ENCODE measurements at regions not wholly inside any gene's neighbourhood (a gene's known extent, or its start where the extent isn't known, plus 50 kb on each side); places are given as distances from the start of the nearest gene placed in this dataset.
"Not testable (repeated sequence)": the region's sequence is repeated elsewhere in the genome, so short reads cannot be mapped to it uniquely, and the experiment has no call there.

DNA sequence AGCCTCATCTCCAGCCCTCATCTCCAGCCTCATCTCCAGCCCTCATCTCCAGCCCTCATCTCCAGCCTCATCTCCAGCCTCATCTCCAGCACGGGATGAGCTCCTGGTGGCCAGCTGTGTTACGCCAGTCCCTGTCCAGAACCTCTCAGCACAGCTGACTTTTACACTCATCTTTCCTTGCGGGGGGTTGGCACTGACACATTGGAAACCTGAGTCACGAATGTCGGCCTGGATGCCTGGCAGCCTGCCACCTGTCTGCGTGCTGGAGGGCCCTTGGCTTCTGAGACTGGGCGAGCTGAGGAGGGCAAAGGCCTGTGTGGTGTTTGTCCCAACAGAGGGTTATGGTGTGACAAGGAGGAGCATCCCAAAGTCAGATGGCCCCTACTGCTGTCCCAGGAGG, 66.1 kb upstream of the HGFAC start:
- no peak overlapping the region for H3K27ac ChIP-seq
- no peaks in the 10 kb centered on the region for H3K36me3 ChIP-seq
- peaks cover 25% of the 10 kb centered on the region for H3K27me3 ChIP-seq
- H3K4me1 ChIP-seq (ENCODE audit: control insufficient read depth in 1 of 2, insufficient read depth in 1 of 2, low read depth in 1 of 2, low read length in 1 of 2): no peaks in the 10 kb centered on the region
- TF ChIP-seq, protein P1, sequence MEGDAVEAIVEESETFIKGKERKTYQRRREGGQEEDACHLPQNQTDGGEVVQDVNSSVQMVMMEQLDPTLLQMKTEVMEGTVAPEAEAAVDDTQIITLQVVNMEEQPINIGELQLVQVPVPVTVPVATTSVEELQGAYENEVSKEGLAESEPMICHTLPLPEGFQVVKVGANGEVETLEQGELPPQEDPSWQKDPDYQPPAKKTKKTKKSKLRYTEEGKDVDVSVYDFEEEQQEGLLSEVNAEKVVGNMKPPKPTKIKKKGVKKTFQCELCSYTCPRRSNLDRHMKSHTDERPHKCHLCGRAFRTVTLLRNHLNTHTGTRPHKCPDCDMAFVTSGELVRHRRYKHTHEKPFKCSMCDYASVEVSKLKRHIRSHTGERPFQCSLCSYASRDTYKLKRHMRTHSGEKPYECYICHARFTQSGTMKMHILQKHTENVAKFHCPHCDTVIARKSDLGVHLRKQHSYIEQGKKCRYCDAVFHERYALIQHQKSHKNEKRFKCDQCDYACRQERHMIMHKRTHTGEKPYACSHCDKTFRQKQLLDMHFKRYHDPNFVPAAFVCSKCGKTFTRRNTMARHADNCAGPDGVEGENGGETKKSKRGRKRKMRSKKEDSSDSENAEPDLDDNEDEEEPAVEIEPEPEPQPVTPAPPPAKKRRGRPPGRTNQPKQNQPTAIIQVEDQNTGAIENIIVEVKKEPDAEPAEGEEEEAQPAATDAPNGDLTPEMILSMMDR (IDR thresholded peaks at IDR 0.05): no peak
- H3K9me3 ChIP-seq: no peaks in the 10 kb centered on the region
- no peak overlapping the region for H3K4me3 ChIP-seq (ENCODE audit: low read depth in 1 of 2, low read length in 1 of 2)

DNA sequence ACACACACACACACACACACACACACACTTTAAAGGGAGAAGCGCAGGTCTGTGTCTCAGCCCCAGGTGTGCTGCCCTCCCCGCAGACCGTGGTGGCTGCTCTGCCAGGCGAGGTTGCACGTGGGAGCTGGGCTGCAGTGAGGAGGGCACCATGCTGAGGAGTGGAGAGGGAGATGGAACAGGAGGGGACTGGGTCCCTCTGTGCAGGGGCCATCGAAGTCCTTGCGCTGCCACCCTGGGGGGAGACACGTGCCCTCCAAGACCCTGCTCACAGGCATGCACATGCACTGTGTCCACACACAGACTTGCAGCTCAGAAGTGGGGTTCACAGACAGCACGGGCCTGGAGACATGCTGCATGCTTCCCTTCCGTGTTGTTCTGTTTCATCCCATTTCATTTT, 65.5 kb upstream of the HGFAC start:
- no peaks in the 10 kb centered on the region for H3K4me1 ChIP-seq (ENCODE audit: control insufficient read depth in 1 of 2, insufficient read depth in 1 of 2, low read depth in 1 of 2, low read length in 1 of 2)
- TF ChIP-seq, protein P1 (IDR thresholded peaks at IDR 0.05): no peak
- no peak overlapping the region for H3K4me3 ChIP-seq (ENCODE audit: low read depth in 1 of 2, low read length in 1 of 2)
- no peaks in the 10 kb centered on the region for H3K9me3 ChIP-seq
- no peaks in the 10 kb centered on the region for H3K36me3 ChIP-seq
- peaks cover 19% of the 10 kb centered on the region for H3K27me3 ChIP-seq
- no peak overlapping the region for H3K27ac ChIP-seq

DNA sequence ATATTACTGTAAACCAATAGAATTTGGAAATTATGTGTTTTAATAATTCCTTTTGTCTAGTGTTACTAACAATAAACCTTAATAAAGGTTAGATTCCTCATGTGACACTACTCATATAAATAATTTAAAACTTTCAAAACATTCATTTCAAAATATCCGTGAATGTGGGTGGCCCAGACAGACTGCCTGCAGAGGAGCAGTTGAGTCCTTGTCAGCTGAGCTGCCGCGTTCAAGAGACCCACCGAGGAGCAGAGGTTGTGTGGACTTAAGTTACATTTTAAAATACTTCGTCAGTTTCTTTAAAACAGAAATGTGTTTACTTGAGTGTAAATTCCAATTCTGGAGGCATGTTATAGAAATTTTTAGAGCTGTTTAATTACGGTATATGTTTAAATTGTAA, 64.2 kb upstream of the HGFAC start:
- TF ChIP-seq, protein P1 (IDR thresholded peaks at IDR 0.05): no peak
- no peaks in the 10 kb centered on the region for H3K9me3 ChIP-seq
- no peaks in the 10 kb centered on the region for H3K36me3 ChIP-seq
- no peak overlapping the region for H3K4me3 ChIP-seq (ENCODE audit: low read depth in 1 of 2, low read length in 1 of 2)
- H3K27ac ChIP-seq: no peak overlapping the region
- H3K27me3 ChIP-seq: peaks cover 6% of the 10 kb centered on the region
- H3K4me1 ChIP-seq (ENCODE audit: control insufficient read depth in 1 of 2, insufficient read depth in 1 of 2, low read depth in 1 of 2, low read length in 1 of 2): no peaks in the 10 kb centered on the region

DNA sequence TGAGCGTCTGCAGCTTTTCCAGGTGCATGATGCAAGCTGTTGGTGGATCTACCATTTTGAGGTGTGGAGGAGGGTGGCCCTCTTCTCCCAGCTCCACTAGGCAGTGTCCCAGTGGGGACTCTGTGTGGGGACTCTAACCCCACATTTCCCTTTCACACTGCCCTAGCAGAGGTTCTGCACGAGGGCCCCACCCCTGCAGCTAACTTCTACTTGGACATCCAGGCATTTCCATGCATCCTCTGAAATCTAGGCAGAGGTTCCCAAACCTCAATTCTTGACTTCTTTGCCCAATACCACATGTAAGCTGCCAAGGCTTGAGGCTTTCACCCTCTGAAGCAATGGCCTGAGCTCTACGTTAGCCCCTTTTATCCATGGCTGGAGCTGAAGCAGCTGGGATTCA, 61.4 kb upstream of the HGFAC start:
- H3K4me3 ChIP-seq (ENCODE audit: low read depth in 1 of 2, low read length in 1 of 2); H3K27me3 ChIP-seq; H3K4me1 ChIP-seq (ENCODE audit: control insufficient read depth in 1 of 2, insufficient read depth in 1 of 2, low read depth in 1 of 2, low read length in 1 of 2); H3K9me3 ChIP-seq; H3K36me3 ChIP-seq; H3K27ac ChIP-seq: not testable (repeated sequence)

DNA sequence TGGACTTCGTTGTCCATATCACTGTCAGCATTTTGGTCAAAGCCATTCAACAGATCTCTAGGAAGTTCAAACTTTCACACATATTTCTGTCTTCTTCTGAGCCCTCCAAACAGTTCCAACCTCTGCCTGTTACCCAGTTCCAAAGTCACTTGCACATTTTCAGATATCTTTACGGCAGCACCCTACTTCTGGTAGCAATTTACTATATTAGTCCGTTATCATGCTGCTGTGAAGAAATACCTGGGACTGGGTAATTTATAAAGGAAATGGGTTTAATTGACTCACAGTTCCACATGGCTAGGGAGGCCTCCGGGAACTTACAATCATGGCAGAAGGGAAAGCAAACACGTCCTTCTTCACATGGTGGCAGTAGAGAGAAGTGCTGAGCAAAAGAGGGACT, 60.6 kb upstream of the HGFAC start:
- not testable (repeated sequence) for H3K27ac ChIP-seq; H3K27me3 ChIP-seq; H3K9me3 ChIP-seq; H3K36me3 ChIP-seq; H3K4me1 ChIP-seq (ENCODE audit: control insufficient read depth in 1 of 2, insufficient read depth in 1 of 2, low read depth in 1 of 2, low read length in 1 of 2); H3K4me3 ChIP-seq (ENCODE audit: low read depth in 1 of 2, low read length in 1 of 2)

DNA sequence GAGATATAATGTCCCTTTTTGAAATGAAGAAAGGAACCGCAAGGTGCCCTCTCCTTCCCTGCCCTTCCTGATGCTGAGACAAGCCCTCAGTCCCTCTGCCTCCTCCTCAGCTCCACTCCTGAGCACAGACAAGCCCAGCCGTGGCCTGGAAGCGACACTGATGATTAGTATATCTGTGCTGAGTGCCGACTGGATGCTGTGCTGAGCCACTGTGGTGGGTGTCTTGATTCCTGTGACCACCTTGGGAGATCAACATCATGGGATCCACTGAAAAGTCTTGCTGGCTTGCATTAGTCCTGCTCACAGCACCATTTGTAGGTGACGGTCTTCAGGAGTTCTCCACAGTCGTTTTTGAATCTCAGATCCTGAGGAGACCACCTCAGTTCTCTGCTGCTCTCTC, 59.5 kb upstream of the HGFAC start:
- TF ChIP-seq, protein P1 (IDR thresholded peaks at IDR 0.05): no peak
- H3K27me3 ChIP-seq: no peaks in the 10 kb centered on the region
- no peaks in the 10 kb centered on the region for H3K9me3 ChIP-seq
- H3K27ac ChIP-seq: no peak overlapping the region
- peaks cover 7 to 9% of the 10 kb centered on the region in 2 experiments for H3K4me1 ChIP-seq (ENCODE audit: control insufficient read depth in 1 of 2, insufficient read depth in 1 of 2, low read depth in 1 of 2, low read length in 1 of 2)
- H3K4me3 ChIP-seq (ENCODE audit: low read depth in 1 of 2, low read length in 1 of 2): no peak overlapping the region
- H3K36me3 ChIP-seq: no peaks in the 10 kb centered on the region

DNA sequence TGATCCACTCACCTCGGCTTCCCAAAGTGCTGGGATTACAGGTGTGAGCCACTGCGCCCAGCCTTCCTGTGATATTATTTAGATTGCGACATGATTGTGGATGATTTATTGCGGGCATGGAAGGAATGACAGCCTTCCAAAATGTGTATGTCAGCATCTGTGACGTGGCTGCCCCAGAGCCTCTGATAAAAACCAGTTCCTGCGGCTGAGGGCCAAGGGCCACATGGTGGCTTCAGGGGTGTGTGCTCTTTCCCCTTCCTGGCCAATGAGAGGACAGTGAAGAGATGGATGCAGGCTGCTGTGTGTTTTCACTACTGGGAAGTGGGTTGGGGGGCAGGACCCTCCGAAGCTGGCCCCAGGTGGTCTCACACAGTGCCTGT, 57.4 kb upstream of the HGFAC start:
- TF ChIP-seq, protein P1 (IDR thresholded peaks at IDR 0.05): no peak
- Histone ChIP-seq H3K9me3 (no peaks in the 10 kb centered on the region), H3K27me3 (no peaks in the 10 kb centered on the region), H3K36me3 (no peaks in the 10 kb centered on the region), H3K4me3 (ENCODE audit: low read depth in 1 of 2, low read length in 1 of 2) (no peak overlapping the region), H3K4me1 (ENCODE audit: control insufficient read depth in 1 of 2, insufficient read depth in 1 of 2, low read depth in 1 of 2, low read length in 1 of 2) (peaks cover 20 to 30% of the 10 kb centered on the region in 2 experiments), H3K27ac (no peak overlapping the region)

Measured in neutrophil (primary cell).